ENCODE measurements at regions not wholly inside any gene's neighbourhood (a gene's known extent, or its start where the extent isn't known, plus 50 kb on each side); places are given as distances from the start of the nearest gene placed in this dataset.
"Not testable (repeated sequence)": the region's sequence is repeated elsewhere in the genome, so short reads cannot be mapped to it uniquely, and the experiment has no call there.

DNA sequence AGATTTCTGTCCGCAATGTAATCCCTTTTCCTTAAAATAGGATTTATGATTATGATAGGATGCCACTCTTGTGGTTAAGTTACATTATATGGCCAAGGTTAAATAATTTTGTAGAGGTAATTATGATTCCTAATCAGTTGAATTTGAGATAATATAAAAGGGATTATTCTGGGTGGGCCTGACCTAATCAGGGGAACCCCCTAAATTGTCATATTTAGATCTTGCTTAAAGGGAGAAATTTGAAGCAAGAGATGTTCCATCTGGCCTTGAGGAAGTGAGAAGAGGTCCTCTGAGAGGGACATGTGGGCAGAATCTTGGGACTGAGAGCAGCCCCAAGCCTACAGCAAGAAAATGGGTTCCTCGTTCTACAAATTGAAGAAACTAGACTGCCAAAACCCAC lies 1550.1 kb upstream of the TENM4 start:
- DNase-seq = no peak

DNA sequence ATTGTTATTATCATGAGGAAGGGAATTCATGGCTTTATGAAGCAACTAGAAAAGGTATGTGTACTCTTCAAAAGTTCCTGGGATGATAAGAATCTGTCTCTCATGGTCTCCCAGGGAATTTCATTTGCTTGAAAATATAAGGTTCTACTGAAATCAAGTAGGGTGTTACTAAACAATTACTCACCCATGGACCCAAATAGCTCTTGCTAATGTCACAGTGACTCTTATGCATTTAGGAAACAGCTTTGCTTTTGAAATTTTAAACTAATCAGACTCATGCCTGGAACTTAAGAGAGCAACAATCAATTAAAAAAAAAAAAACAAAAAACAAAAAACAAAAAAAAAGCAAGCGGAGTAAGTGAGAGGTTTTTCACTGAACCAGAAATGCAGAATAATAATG lies 1546.3 kb upstream of the TENM4 start:
- no peak for DNase-seq

DNA sequence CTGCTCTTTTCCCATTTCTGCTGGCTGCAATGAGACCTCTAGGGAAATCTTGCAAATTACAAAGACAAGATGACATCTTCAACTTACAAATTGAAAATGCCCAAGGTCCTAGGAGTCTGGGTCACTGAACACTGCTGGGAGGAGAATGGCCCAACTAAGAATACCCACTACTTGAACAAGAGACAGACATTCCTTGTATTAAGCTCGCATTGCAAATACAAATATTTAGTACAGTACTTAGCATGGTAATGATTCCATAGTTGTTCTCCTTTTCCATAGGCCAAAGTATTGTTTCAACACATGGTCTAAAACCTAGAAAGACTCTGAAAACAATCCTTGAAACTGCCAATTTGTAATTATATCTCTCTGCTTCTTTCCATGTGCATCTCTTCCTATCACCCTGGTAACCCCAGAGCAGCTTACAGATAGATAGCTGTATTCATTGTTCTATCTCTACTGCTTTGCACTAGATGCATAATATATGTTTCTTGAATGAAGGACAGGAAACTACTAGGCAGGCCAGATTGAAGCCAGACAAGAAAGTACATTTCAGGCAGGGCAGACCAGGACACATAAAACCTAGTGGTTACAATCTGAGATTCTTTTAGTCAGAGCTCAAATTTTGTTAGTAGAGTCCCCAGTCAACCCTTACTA lies 1545.7 kb upstream of the TENM4 start:
- no peak for DNase-seq

DNA sequence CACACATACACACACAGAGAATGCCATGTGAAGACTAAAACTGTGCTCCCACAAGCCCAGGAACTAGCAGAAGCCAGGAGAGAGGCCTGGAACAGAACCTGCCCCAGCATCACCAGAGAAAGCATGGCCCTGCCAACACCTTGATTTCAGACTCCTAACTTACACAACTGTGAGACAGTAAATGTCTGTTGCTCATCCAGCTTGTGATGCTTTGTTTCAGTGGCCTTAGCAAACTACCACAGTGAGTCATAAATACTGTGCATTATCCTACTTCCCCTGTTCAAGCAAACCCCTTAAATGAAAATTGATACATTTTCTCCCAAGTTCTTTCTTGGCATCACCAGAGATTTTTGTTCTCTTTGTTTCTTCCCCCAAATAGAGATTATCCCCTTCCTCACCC lies 1539.4 kb upstream of the TENM4 start:
- DNase-seq = no peak

DNA sequence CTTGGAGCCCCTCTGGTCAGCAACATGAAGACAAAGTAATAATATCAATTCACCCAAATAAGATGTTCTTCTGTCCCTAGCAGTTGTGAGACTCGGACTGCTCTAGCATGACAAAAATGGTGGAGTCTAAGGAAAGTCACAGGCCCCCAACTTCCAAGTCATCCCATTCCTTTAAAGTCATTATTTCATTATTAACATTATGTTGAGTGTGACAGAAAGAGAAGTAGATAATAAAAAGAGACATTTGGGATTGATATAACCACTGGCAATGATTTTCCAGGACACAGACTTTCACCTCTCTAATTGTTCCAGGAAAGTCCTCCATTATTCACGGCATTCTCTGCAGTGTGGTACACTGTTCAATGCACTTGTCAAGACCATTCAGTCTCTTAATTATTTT lies 1533.0 kb upstream of the TENM4 start:
- DNase-seq = no peak

DNA sequence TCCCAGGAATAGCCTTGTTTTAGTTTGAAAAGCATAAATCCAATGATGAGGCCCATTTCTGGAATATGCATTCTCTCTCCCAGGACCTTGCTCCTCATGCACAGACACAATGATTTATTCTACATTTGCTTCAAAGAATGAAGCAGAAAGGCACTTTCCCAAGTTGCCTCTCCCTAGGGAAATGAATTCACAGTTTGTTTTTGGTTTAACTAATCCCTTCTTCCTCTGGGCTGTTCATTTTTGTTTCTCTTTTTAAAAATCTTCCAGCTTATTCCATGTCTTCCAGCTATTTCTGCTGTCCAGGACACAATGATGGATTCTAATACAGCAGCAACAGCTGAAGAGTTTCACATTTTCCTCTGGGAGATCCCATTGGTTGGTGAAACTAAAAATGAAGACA lies 1529.2 kb upstream of the TENM4 start:
- no peak for DNase-seq

DNA sequence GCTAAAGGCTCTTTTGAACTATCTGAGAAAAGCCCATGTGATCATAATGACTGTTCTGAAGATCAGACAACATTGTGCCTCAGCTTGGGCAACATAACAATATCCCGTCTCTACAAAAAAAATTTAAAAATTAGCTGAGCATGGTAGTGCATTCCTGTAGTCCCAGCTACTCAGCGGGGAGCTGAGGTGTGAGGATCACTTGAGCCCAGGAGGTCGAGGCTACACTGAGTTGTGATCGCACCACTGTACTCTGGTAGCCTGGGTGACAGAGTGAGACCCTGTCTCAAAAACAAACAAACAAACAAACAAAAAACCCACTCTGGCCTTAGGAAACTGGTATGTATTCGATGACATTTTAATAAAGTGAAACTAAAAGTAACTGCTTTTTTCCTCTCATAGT lies 1526.8 kb upstream of the TENM4 start:
- no peak for DNase-seq

DNA sequence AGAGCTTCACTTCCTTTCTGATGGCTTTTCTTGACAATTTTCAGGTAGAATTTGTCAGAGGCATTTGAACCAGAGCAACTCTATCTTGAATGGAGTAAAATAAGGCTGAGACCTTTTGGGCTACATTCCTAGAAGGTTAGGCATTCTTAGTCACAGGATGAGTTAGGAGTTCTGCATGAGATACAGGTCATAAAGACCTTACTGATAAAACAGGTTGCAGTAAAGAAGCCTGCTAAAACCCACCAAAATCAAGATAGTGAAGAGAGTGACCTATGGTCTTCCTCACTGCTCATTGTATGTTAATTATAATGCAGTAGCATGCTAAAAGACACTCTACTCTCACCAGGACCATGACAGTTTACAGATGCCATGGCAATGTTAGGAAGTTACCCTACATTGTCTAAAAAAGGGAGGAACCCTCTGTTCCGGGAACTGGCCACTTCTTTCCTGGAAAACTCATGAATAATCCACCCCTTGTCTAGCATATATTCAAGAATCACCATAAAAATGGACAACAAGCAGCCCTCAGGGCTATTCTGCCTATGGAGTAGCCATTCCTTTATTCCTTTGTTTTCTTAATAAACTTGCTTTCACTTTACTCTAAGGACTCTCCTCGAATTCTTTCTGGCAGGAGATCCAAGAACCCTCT lies 1519.7 kb upstream of the TENM4 start:
- no peak for DNase-seq

DNA sequence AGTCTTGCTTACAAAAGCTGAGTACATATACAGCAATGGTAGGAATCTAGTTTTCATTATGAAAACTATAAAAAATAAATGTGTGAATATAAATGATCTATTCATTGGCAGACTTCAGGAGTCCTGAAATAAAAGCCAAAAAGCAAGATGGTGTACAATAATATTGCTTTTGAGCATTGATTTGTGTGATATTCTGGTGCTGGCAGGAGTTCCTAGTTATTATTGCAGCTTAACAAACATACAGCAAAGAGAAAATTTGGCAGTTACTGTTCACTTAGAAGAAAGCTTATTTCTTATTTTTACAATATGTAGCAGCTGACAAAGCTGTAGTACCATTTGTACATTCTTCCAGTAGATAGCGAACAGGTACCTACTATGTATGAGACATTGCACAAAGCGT lies 1518.9 kb upstream of the TENM4 start:
- DNase-seq = no peak

DNA sequence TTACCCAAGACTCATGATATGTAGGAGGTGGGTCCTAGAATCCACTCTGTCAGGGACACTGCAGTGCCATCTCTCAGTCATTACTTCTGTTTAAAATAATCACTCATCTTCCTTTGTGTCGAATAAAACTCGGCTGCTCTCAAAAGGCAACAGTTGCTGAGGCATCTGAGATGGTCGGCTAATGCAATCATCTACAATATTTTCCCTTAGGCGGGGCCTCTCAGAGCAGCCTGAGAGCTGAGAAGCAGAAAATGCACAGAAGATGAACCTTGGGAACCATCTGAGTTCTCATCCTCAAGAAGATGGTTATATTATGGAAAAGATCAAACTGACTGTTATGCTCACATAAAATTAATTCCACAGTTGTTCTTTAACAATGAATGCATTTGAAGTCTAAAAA lies 1518.2 kb upstream of the TENM4 start:
- no peak for DNase-seq

DNA sequence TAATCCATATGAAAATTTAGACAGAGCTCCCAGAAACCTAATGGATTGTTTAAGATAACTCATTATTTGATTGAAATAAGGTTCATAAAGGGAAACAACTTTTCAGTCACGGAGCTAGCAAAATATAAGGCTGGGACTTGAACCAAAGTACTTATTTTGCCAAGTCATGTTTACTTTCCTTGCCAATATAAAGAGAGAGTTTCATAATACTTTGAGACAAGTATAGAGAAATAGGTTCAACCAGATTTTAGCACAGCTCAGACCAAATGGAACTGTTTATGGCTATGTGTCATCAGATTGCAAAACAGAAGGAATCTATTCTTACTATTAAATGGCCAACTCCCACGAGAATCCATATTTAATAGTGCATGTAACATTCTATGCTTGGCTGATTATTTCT lies 1517.5 kb upstream of the TENM4 start:
- no peak for DNase-seq

DNA sequence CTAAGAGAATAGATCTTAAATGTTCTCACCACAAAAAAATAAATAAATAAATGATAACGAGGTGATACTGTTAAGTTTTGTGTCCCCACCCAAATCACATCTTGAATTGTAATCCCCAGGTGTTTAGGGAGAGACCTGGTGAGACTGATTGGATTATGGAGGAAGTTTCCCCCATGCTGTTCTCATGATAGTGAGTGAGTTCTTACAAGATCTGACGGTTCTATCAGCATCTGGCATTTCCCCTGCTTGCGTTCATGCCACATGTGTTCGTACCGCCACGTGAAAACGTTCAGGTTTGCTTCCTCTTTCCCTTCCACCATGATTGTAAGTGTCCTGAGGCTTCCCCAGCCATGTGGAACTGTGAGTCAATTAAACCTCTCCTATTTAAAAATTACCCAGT lies 1514.8 kb upstream of the TENM4 start:
- DNase-seq = no peak

DNA sequence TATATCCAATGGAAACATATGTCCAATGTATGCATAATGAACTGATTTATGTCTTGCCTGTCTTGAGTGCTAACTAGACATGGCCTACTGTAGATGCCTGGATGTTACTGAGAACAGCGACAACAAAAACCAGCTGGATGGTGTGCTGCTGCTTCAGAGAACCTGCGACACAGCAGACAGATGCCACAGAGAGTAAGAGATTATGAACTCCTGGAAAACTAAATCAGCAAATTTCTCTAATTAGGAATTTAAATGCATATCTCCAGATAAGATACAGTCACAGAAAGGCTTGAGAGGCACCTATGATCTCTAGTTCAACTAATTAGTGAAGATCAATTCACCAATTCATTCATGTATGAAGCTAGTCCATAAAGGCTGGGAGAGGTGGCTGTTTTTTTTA lies 1508.0 kb upstream of the TENM4 start:
- no peak for DNase-seq

DNA sequence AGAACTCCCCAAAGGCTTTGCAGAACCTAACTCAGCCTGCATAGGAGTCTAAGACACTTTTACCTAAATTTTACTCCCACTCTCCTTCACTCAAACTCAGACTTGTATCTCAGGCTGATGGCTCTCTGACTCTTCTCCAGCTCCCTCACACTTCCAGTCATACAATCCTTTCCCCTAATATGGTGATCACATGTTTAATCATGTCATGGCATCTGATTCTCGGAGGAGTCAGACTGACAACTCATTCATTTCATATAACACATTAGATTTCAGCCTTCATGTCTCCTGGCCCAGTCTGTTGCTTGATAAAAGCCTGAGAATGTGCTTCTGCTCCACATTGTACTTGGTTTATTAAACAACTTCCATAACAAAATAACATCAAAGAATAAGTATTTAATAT lies 1503.9 kb upstream of the TENM4 start:
- DNase-seq = no peak

DNA sequence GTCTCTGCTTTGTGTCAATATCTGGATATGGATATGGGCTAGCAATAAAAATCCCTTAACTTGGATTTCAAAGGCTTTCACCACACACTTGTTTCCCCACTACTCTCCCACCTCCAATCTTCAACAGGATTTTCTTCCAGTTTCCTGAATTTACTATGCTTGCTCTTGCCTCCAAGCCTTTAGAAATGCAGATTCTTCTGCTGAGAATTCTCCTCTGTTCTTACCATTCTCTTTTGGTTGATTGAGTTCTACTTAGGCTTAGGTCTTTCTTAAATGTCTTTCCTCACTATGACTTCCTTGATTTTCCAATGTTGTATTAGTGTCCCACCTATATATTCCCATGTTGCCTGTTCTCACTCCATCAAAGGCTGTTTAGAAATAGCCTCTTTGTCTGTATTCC lies 1502.4 kb upstream of the TENM4 start:
- DNase-seq = no peak

DNA sequence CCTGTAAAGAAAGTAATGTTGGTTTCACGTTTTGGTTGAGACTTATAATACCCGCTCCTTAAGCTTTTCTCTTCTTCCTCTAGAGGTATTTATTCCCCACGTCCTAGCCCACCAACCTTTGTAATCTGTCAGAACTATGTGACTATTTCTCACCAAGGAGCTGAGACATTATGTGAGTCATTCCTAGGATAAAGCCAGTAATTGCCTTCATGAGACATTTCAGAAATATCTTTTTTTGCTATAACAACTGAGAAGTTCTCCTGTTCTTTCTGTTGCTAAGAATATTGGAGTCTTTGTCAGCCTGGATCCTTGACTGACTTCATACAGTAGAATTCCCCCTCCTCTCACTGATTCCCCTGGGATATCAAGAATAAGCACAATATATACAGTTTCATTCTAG lies 1497.0 kb upstream of the TENM4 start:
- DNase-seq = no peak

DNA sequence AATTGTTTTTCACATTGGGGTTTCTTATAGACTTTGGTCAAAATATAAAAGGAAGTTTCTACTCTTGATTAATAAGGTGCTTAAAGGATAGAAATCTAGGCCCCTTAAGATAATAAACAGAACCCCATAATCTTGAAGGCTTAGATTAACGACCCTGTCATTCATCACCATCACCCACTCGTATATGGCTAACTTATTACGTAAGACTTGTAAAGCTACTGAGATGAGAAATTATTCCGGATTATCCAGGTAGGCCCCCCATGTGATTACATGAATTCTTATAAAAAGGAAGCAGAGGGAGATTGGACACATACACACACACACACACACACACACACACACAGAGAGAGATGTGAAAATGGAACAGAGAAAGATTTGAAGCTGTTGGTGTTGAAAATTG lies 1489.2 kb upstream of the TENM4 start:
- DNase-seq = no peak

DNA sequence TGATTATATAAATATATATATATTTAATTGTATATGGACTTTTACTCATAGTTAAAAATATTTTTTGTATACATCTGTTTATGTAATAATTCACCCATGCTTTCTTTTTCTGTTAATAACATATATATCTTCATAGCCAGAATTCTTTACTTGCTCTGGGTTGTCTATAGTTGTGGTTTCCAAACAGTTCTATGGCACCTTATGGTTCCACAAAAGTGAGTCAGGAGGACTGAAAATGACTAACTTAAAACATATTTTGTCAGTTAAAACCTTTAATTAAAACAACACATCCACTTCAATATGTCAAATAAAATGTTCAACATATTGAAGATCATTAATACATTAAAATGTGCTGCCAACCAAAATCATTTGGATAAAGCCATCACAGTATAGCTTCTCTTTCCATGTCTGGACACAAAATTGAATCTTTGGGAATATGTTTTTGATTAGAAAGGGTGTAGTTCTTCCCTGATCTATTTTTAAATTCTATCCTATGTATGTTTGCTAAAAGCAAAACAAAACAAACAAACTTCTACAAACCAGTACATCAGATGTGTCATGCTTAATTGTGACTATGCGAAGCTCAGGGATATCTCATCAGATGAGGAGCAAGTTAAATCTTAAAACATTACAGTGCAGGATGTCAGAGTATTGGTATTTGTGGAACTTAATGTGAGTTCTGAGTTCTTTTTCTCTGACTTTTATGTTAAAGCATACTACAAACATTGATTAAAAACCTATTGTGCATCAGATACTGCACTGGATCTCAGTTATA lies 1488.4 kb upstream of the TENM4 start:
- DNase-seq = no peak

DNA sequence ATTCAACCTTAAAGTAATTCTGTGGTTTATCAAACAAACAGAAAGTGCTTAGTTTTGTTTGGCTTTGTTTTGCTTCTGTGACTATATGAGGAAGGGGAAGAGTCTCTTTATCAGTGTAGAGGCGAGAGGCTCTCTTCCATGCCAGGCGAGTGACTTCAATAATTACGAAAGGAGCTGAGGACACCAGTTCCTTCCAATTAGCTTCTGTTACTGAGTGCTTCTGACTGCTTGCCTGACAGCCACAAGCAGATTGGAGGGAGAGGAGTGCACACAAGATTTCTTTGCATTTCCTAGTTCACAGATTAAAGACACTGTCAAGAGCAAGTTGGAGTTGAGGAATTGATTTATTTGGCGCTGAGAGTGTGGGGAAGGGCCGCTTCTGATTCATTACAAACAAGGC lies 1484.5 kb upstream of the TENM4 start:
- DNase-seq = no peak

DNA sequence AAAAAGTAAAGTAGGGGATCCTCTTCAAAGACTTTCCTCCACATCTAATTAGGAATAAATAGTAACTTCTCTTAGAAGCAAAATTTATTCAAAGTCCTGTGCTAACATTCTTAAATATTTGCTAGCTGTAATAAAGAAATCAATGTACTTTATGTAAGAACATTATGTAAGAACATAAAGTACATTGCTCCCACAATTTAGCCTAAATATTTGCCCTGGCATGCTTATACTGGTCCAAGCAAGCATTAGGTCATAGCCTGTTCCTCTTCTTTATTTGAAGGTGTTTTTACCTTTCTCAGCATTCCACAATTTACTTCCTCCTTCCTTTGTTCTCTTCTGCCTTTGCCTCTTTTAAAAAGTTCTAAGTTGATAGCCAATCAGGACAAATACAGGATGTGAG lies 1480.5 kb upstream of the TENM4 start:
- DNase-seq = not testable (repeated sequence)

DNA sequence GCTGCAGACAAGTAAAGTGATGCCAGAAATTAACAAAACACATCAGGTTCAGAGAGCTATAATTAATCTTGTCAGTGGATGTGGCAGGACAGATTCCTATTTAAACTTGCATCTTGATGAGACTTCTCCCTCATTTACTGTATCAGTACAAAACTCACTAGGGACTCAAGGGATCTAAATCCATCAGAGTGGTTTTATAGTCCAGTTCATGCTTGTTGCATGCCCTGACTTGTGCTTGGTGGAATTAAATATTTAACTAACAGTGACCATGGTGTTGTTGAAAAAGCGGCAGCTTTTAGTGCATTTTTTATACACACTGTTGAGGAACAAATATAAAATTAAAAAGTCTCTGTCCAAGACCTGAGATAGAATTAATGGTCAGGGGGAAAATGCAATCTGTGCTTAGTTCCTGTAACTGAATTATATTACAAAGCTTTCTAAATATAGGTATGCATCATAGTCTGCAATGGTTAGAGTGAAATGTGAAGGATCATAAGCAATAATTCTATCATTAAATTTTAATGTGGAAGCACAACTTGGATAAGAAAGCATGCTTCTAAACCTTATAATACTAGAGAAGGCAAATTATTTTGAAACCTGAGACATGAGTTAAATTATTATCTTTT lies 1475.5 kb upstream of the TENM4 start:
- no peak for DNase-seq

DNA sequence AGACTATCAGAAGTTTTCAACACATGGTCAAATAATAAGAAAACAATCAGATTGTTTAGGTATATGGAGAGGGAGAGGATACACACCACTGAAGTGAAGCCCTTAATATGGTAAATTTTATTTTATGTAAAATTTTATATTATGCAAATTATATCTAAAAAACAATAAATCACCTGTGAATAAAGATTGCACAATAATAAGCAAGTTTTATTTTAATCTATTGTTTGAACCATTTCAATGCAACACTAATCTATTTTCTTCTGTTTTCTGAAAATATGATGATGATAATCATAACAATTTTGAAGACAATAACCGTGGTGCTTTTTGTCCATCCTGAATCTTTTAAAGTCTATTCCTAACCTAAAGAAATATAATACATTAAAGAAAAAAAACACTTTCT lies 1473.5 kb upstream of the TENM4 start:
- no peak for DNase-seq

DNA sequence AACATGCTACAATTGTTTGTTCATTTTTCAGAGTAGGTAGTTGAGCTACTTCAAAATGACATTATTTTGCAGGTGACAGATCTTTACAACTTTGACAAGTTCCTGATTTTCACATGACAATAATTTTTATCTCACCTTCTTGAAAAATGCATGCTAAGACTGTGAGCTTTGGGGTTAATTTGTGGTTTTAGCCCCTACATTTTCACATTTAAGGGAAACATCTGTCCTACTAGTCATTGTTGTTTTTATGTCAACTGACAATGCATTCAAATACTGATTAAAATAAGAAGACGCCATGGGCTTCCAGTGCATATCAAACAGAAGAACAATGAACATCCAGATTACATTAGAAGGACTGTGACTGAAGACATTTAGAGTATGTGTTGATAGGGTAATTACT lies 1470.8 kb upstream of the TENM4 start:
- no peak for DNase-seq

DNA sequence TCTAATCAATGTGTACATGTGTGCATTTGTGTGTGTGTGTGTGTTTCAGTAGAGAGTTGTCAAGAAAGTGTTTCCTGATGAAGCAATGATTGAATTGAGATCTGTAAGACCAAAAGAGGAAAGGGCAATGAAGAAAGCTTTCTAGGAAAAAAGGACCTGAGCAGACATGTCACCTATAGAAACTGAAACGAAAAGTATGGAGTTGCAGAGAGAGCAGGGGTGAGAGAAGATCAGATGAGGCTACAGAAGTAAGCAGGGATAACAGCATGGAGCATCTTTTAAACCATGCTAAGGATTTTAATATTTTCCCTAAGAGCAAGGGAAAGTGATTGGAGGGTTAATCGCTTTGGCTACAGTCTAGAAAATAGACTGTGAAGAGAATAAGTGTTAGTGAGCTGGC lies 1459.4 kb upstream of the TENM4 start:
- no peak for DNase-seq

Measured in right hindlimb (tissue), 1 donor.